ENCODE measurements at regions not wholly inside any gene's neighbourhood (a gene's known extent, or its start where the extent isn't known, plus 50 kb on each side); places are given as distances from the start of the nearest gene placed in this dataset.

DNA sequence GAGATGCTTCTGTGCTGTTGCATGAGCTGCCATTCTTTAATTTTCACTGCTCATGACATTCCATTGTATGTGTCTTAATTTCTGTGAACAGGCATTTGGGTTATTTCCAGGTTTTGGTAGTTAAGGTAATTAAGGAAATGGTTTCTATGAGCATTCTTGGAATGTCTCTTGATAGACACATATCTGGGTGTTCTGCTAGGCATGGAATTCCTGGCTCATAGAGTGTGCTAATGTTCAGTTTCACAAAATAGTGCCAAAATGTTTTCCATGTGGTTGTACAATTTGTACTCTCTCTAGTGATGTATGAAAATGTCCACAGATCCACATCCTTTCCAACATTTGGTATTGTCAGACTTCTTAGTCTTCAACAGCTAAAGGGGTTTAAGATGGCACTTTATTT, 680.9 kb upstream of the SGCG start:
- no peak for FAIRE-seq
- intact Hi-C loops (cut with micrococcal nuclease): no loop called here

More for the DNA sequence above, 680.9 kb upstream of the SGCG start:
- Histone ChIP-seq H3K4me3 (replicated peaks in 1 of 3; ENCODE audit: insufficient read depth in 1 of 3, low read depth in 1 of 3, low read length in 3 of 3) (no peak overlapping the region), H2AFZ (ENCODE audit: low read depth, low read length) (no peak overlapping the region), H3K79me2 (ENCODE audit: control insufficient read depth, insufficient read depth, low read length) (no peaks in the 10 kb centered on the region), H3K27ac (ENCODE audit: insufficient read depth, low read depth, low read length) (no peak overlapping the region), H3K9ac (replicated peaks; ENCODE audit: extremely low read depth, insufficient read depth, low read length) (no peak overlapping the region), H4K20me1 (replicated peaks; ENCODE audit: control insufficient read depth, extremely low read depth, insufficient read depth, low read length) (no peaks in the 10 kb centered on the region), H3K9me3 (replicated peaks; ENCODE audit: control insufficient read depth, insufficient read depth, low read length) (peaks cover 7% of the 10 kb centered on the region), H3K4me2 (ENCODE audit: insufficient read depth, low read length) (no peak overlapping the region), H3K36me3 (ENCODE audit: control insufficient read depth in 2 of 2, extremely low read depth in 1 of 2, insufficient read depth in 2 of 2, low read length in 2 of 2) (no peaks in the 10 kb centered on the region), H3K4me1 (ENCODE audit: control insufficient read depth, extremely low read depth, insufficient read depth, low read length) (no peaks in the 10 kb centered on the region), H3K27me3 (ENCODE audit: control insufficient read depth in 2 of 2, insufficient read depth in 2 of 2, low read length in 2 of 2) (no peaks in the 10 kb centered on the region), H3K9me1 (replicated peaks; ENCODE audit: control insufficient read depth, extremely low read depth, insufficient read depth, low read length) (no peaks in the 10 kb centered on the region)
- dilution Hi-C loops (cut with MboI; ENCODE audit: extremely low pct_ligation_motif_present, low sequenced_read_pairs): no loop called here
- ChIA-PET POLR2A (no interaction called here), CTCF (no interaction called here)
- BruUV-seq (replicated peaks): no TSS peak
- DNase-seq (ENCODE audit: low read depth, low spot score): no peak
- TF ChIP-seq POLR2AphosphoS5 (IDR thresholded peaks at IDR 0.05; ENCODE audit: insufficient read depth, low read depth, low read length) (no peak), JUN (IDR thresholded peaks at IDR 0.05; ENCODE audit: borderline replicate concordance, insufficient read depth, insufficient read length, low read depth) (no peak), EZH2 (IDR thresholded peaks at IDR 0.05; ENCODE audit: borderline replicate concordance, low read depth, low read length, severe bottlenecking) (no peak), POLR2A (IDR thresholded peaks at IDR 0.05; ENCODE audit: low read depth, low read length) (no peak), MYC (IDR thresholded peaks at IDR 0.05; ENCODE audit: low read depth, low read length) (no peak), FOS (IDR thresholded peaks at IDR 0.05; ENCODE audit: borderline replicate concordance, insufficient read depth, low read length) (no peak), GATA2 (IDR thresholded peaks at IDR 0.05; ENCODE audit: insufficient read depth, insufficient read length, low read depth, low read length) (no peak), MAX (IDR thresholded peaks at IDR 0.05; ENCODE audit: insufficient read depth, insufficient read length) (no peak)
- TF ChIP-seq, protein P1, sequence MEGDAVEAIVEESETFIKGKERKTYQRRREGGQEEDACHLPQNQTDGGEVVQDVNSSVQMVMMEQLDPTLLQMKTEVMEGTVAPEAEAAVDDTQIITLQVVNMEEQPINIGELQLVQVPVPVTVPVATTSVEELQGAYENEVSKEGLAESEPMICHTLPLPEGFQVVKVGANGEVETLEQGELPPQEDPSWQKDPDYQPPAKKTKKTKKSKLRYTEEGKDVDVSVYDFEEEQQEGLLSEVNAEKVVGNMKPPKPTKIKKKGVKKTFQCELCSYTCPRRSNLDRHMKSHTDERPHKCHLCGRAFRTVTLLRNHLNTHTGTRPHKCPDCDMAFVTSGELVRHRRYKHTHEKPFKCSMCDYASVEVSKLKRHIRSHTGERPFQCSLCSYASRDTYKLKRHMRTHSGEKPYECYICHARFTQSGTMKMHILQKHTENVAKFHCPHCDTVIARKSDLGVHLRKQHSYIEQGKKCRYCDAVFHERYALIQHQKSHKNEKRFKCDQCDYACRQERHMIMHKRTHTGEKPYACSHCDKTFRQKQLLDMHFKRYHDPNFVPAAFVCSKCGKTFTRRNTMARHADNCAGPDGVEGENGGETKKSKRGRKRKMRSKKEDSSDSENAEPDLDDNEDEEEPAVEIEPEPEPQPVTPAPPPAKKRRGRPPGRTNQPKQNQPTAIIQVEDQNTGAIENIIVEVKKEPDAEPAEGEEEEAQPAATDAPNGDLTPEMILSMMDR (IDR thresholded peaks at IDR 0.05; ENCODE audit: extremely low read depth in 1 of 2, insufficient read depth in 1 of 2, low read depth in 1 of 2, low read length in 2 of 2): no peak

Measured in endothelial cell of umbilical vein (primary cell).